HCT116 (cell line): ENCODE measurements at regions not wholly inside any gene's neighbourhood (a gene's known extent, or its start where the extent isn't known, plus 50 kb on each side); places are given as distances from the start of the nearest gene placed in this dataset.
A peak's percentile ranks its signal among the peaks of the same experiment; 100 is the strongest.

ENCODE experiments used
- ATF3 ChIP-seq: IDR thresholded peaks from 2 replicates; pipeline ENCODE4 v1.6.1; 2012
- CEBPB ChIP-seq: IDR thresholded peaks from 2 replicates; pipeline ENCODE4 v1.6.1; 2012; ENCODE audit warnings: low read depth
- CTCF ChIP-seq, 3 experiments: fragments of 200-600 bp in 1 of 3; sonication (generic) in 1 of 3; IDR thresholded peaks in 2 of 3; conservative IDR thresholded peaks in 1 of 3; 2 replicates each; pipeline ENCODE4 v1.5.1; 2012 to 2017; ENCODE audit warnings: low read depth in 2 of 3, low read length in 2 of 3, antibody characterized with exemption in 1 of 3, borderline replicate concordance in 1 of 3, control low read depth in 1 of 3, mild to moderate bottlenecking in 1 of 3, mixed read lengths in 1 of 3, mixed run types in 1 of 3, moderate library complexity in 1 of 3; ENCODE audit not compliant: insufficient read depth in 1 of 3
- EZH2 ChIP-seq: fragments of 200-600 bp; sonication (generic); IDR thresholded peaks from 2 replicates; pipeline ENCODE4 v1.6.1; 2017; ENCODE audit warnings: antibody characterized with exemption, mixed run types
- EZH2phosphoT487 ChIP-seq: fragments of 200-600 bp; IDR thresholded peaks from 2 replicates; pipeline ENCODE4 v1.6.1; 2018; ENCODE audit warnings: antibody characterized with exemption, borderline replicate concordance
- FOSL1 ChIP-seq: IDR thresholded peaks from 2 replicates; pipeline ENCODE4 v1.6.1; 2012; ENCODE audit warnings: low read depth
- MAX ChIP-seq: IDR thresholded peaks from 2 replicates; pipeline ENCODE4 v1.6.1; 2012
- POLR2A ChIP-seq: IDR thresholded peaks from 2 replicates; pipeline ENCODE4 v1.7.0; 2011; ENCODE audit warnings: borderline replicate concordance; ENCODE audit not compliant: insufficient read depth, insufficient read length; ENCODE audit errors: extremely low read depth
- POLR2AphosphoS5 ChIP-seq: IDR thresholded peaks from 2 replicates; pipeline ENCODE4 v1.6.1; 2011; ENCODE audit warnings: mild to moderate bottlenecking, low read depth, low read length, moderate library complexity
- REST ChIP-seq: IDR thresholded peaks from 2 replicates; pipeline ENCODE4 v1.6.1; 2012; ENCODE audit warnings: low read depth
- SRF ChIP-seq: IDR thresholded peaks from 2 replicates; pipeline ENCODE4 v1.6.1; 2012; ENCODE audit warnings: low read depth
- TCF7L2 ChIP-seq: IDR thresholded peaks from 2 replicates; pipeline ENCODE4 v1.7.0; 2011; ENCODE audit warnings: borderline replicate concordance, inconsistent platforms; ENCODE audit not compliant: insufficient read depth, insufficient read length; ENCODE audit errors: extremely low read depth

- TF ChIP-seq POLR2A (no peak), CTCF (IDR thresholded peaks at IDR 0.05 in 2 of 3, conservative IDR thresholded peaks at IDR 0.05 in 1 of 3; ENCODE audit: borderline replicate concordance in 1 of 3, insufficient read depth in 1 of 3, low read depth in 2 of 3, low read length in 2 of 3) (no peak), EZH2 (no peak), POLR2AphosphoS5 (no peak), REST (no peak), MAX (peak; percentile 56; the same call in 1 of the 2 replicates), FOSL1 (peak; percentile 59), TCF7L2 (no peak), ATF3 (no peak), EZH2phosphoT487 (no peak), CEBPB (no peak), SRF (no peak)
Measured at GRCh38 chr3:110526777-110527727, 544.6 kb upstream of the NECTIN3 start.
